Gastroesophageal sphincter (tissue), 4 donors: ENCODE measurements at regions not wholly inside any gene's neighbourhood (a gene's known extent, or its start where the extent isn't known, plus 50 kb on each side); places are given as distances from the start of the nearest gene placed in this dataset.

Experiments used
- ATAC-seq: fragments of 150-250 bp; one replicate; pipeline ENCODE4 v1.9.1; 2016; ENCODE audit warnings: mild to moderate bottlenecking, moderate library complexity
- H3K27ac ChIP-seq, 4 donors: fragments of 200-600 bp; sonication (generic) in 3 of 4; 1 replicate in 3 of 4; 2 replicates in 1 of 4; pipeline ENCODE4 v1.5.1; 2016 to 2019
- H3K27me3 ChIP-seq: fragments of 200-600 bp; sonication (generic); one replicate; pipeline ENCODE4 v1.5.1; 2019
- H3K36me3 ChIP-seq, 2 donors: fragments of 200-600 bp; sonication (generic); one replicate each; pipeline ENCODE4 v1.5.1; 2019; ENCODE audit warnings: control low read depth in 1 of 2
- H3K4me1 ChIP-seq, 3 donors: fragments of 200-600 bp; sonication (generic); 1 replicate in 2 of 3; 2 replicates in 1 of 3; pipeline ENCODE4 v1.5.1; 2016 to 2019; ENCODE audit warnings: control low read depth in 2 of 3
- H3K4me3 ChIP-seq, 2 donors: fragments of 200-600 bp; sonication (generic); one replicate each; pipeline ENCODE4 v1.5.1; 2019; ENCODE audit warnings: mild to moderate bottlenecking in 1 of 2, moderate library complexity in 1 of 2
- H3K9me3 ChIP-seq, 3 donors: fragments of 200-600 bp; sonication (generic); one replicate each; pipeline ENCODE4 v1.5.1; 2017 to 2019; ENCODE audit warnings: control low read depth in 2 of 3
- CTCF ChIP-seq, 4 experiments: fragments of 200-600 bp in 2 of 4; fragments of 450-650 bp in 2 of 4; sonication (generic) in 1 of 4; IDR thresholded peaks; one replicate each; pipeline ENCODE4 v1.5.1; 2017 to 2019; ENCODE audit warnings: antibody characterized with exemption in 4 of 4, mild to moderate bottlenecking in 2 of 4, moderate library complexity in 2 of 4
- EP300 ChIP-seq: sonication (generic); formaldehyde crosslinking; IDR thresholded peaks from one replicate; pipeline ENCODE4 v1.6.1; 2017; ENCODE audit warnings: antibody characterized with exemption, mild to moderate bottlenecking
- POLR2A ChIP-seq, 2 donors: fragments of 450-650 bp; IDR thresholded peaks; one replicate each; pipeline ENCODE4 v1.6.1; 2017; ENCODE audit warnings: antibody characterized with exemption in 2 of 2, mild to moderate bottlenecking in 2 of 2, moderate library complexity in 1 of 2
- POLR2AphosphoS5 ChIP-seq: sonication (generic); formaldehyde crosslinking; IDR thresholded peaks from one replicate; pipeline ENCODE4 v1.6.1; 2017; ENCODE audit warnings: antibody characterized with exemption
- WGBS, 2 donors: methylation state at CpG; one replicate each; pipeline ENCODE4 v1.1.5; 2018; ENCODE audit warnings: low coverage in 1 of 2; 5-methylcytosine and 5-hydroxymethylcytosine counted together

- Histone ChIP-seq H3K36me3 (no peaks in the 10 kb centered on the region), H3K4me1 (no peaks in the 10 kb centered on the region), H3K27ac (no peak overlapping the region), H3K4me3 (no peak overlapping the region), H3K9me3 (no peaks in the 10 kb centered on the region), H3K27me3 (no peaks in the 10 kb centered on the region)
- WGBS, 2 donors: 76 to 81% methylated on average over 4 to 8 of the region's 8 CpGs
- ATAC-seq: no peak
- TF ChIP-seq POLR2AphosphoS5 (no peak), EP300 (no peak), POLR2A (IDR thresholded peaks at IDR 0.05) (no peak), CTCF (IDR thresholded peaks at IDR 0.05) (no peak)
These were observed 91.1 kb upstream of the RGS4 start for GRCh38 chr1:162977944-162978568.

- WGBS, 2 donors: 39% methylated on average over 2 of the region's 3 CpGs; no CpG with 5 or more reads in 1 of the 2 donors
- Histone ChIP-seq H3K4me3 (no peak overlapping the region), H3K9me3 (no peaks in the 10 kb centered on the region), H3K27me3 (no peaks in the 10 kb centered on the region), H3K27ac (no peak overlapping the region), H3K36me3 (no peaks in the 10 kb centered on the region), H3K4me1 (no peaks in the 10 kb centered on the region)
- no peak for TF ChIP-seq EP300
- no peak for TF ChIP-seq POLR2A (IDR thresholded peaks at IDR 0.05)
- no peak for TF ChIP-seq POLR2AphosphoS5
- no peak for TF ChIP-seq CTCF (IDR thresholded peaks at IDR 0.05)
- ATAC-seq: no peak
These were observed 92.5 kb upstream of the RGS4 start for GRCh38 chr1:162976628-162977027.

- H3K9me3 ChIP-seq: no peaks in the 10 kb centered on the region
- H3K27ac ChIP-seq: no peak overlapping the region
- no peak overlapping the region for H3K4me3 ChIP-seq
- no peaks in the 10 kb centered on the region for H3K27me3 ChIP-seq
- ATAC-seq: no peak
- peaks cover 0 to 7% (median 0%) of the 10 kb centered on the region in 3 donors for H3K4me1 ChIP-seq
- TF ChIP-seq CTCF (IDR thresholded peaks at IDR 0.05) (no peak), EP300 (no peak), POLR2AphosphoS5 (no peak), POLR2A (IDR thresholded peaks at IDR 0.05) (no peak)
- no peaks in the 10 kb centered on the region for H3K36me3 ChIP-seq
These were observed 94.4 kb upstream of the RGS4 start for GRCh38 chr1:162974810-162975209.

GRCh38 chr1:162973381-162973795 lies 95.8 kb upstream of the RGS4 start:
- no peak overlapping the region for H3K4me3 ChIP-seq
- H3K27ac ChIP-seq: no peak overlapping the region
- no peaks in the 10 kb centered on the region for H3K27me3 ChIP-seq
- H3K9me3 ChIP-seq: no peaks in the 10 kb centered on the region
- no peak for TF ChIP-seq CTCF (IDR thresholded peaks at IDR 0.05)
- TF ChIP-seq EP300: no peak
- no peaks in the 10 kb centered on the region for H3K36me3 ChIP-seq
- ATAC-seq: no peak
- H3K4me1 ChIP-seq: peaks cover 0 to 10% (median 0%) of the 10 kb centered on the region in 3 donors

- ATAC-seq: no peak
- H3K27ac ChIP-seq: no peak overlapping the region
These were observed 96.4 kb upstream of the RGS4 start for GRCh38 chr1:162972773-162973172.

More at GRCh38 chr1:162972773-162973172, 96.4 kb upstream of the RGS4 start:
- H3K4me3 ChIP-seq: no peak overlapping the region
- no peaks in the 10 kb centered on the region for H3K27me3 ChIP-seq
- no peaks in the 10 kb centered on the region for H3K9me3 ChIP-seq
- H3K4me1 ChIP-seq: peaks cover 0 to 10% (median 0%) of the 10 kb centered on the region in 3 donors
- no peaks in the 10 kb centered on the region for H3K36me3 ChIP-seq
- no peak for TF ChIP-seq CTCF (IDR thresholded peaks at IDR 0.05)
- TF ChIP-seq EP300: no peak
- TF ChIP-seq POLR2AphosphoS5: no peak
- no peak for TF ChIP-seq POLR2A (IDR thresholded peaks at IDR 0.05)
- 80 to 89% methylated on average over 4 of the region's 4 CpGs for WGBS, 2 donors
